RWPE2 (cell line): ENCODE measurements at regions not wholly inside any gene's neighbourhood (a gene's known extent, or its start where the extent isn't known, plus 50 kb on each side); places are given as distances from the start of the nearest gene placed in this dataset.

ENCODE experiments used
- ATAC-seq: fragments of 200-7000 bp; cut with Tn5 transposase; 3 replicates; pipeline ENCODE4 v1.9.1; 2021; ENCODE audit warnings: low read depth
- DNase-seq: peaks from one replicate; pipeline ENCODE4 v3.0.0-alpha.2; 2020; ENCODE audit warnings: low spot score
- H3K27ac ChIP-seq: fragments of 450-650 bp; 2 replicates; pipeline ENCODE4 v1.5.1; 2017; ENCODE audit warnings: mild to moderate bottlenecking; ENCODE audit not compliant: poor library complexity, severe bottlenecking
- H3K27me3 ChIP-seq: fragments of 250-450 bp; sonication (Bioruptor Pico); 2 replicates; pipeline ENCODE4 v1.5.1; 2021; ENCODE audit warnings: mild to moderate bottlenecking, moderate library complexity; ENCODE audit not compliant: insufficient read depth, poor library complexity, severe bottlenecking
- H3K36me3 ChIP-seq: fragments of 250-450 bp; sonication (Bioruptor Pico); 2 replicates; pipeline ENCODE4 v1.5.1; 2020; ENCODE audit warnings: low read depth, mild to moderate bottlenecking, moderate library complexity
- H3K4me1 ChIP-seq: fragments of 250-450 bp; sonication (Bioruptor Pico); 2 replicates; pipeline ENCODE4 v1.5.1; 2021; ENCODE audit warnings: mild to moderate bottlenecking, moderate library complexity; ENCODE audit not compliant: insufficient read depth, poor library complexity, severe bottlenecking
- H3K4me3 ChIP-seq: fragments of 250-450 bp; sonication (Bioruptor Pico); 2 replicates; pipeline ENCODE4 v1.5.1; 2021; ENCODE audit warnings: mild to moderate bottlenecking, moderate library complexity; ENCODE audit not compliant: severe bottlenecking
- H3K9me3 ChIP-seq: fragments of 250-450 bp; sonication (Bioruptor Pico); 2 replicates; pipeline ENCODE4 v1.5.1; 2021; ENCODE audit warnings: mild to moderate bottlenecking, moderate library complexity; ENCODE audit not compliant: severe bottlenecking
- TF ChIP-seq, protein P1 (sequence below): fragments of 450-650 bp; IDR thresholded peaks from one replicate; pipeline ENCODE4 v1.5.1; 2017; ENCODE audit warnings: mild to moderate bottlenecking, moderate library complexity; ENCODE audit not compliant: poor library complexity, severe bottlenecking

GRCh38 chr2:7860693-7861092, 821.2 kb upstream of the ID2 start:
- ATAC-seq: no peak
- H3K9me3 ChIP-seq: no peaks in the 10 kb centered on the region

GRCh38 chr2:7861910-7862702, 819.8 kb upstream of the ID2 start:
- H3K4me3 ChIP-seq: no peak overlapping the region
- no peaks in the 10 kb centered on the region for H3K36me3 ChIP-seq
- no peaks in the 10 kb centered on the region for H3K9me3 ChIP-seq
- no peaks in the 10 kb centered on the region for H3K27me3 ChIP-seq
- no peak for ATAC-seq
- TF ChIP-seq, protein P1, sequence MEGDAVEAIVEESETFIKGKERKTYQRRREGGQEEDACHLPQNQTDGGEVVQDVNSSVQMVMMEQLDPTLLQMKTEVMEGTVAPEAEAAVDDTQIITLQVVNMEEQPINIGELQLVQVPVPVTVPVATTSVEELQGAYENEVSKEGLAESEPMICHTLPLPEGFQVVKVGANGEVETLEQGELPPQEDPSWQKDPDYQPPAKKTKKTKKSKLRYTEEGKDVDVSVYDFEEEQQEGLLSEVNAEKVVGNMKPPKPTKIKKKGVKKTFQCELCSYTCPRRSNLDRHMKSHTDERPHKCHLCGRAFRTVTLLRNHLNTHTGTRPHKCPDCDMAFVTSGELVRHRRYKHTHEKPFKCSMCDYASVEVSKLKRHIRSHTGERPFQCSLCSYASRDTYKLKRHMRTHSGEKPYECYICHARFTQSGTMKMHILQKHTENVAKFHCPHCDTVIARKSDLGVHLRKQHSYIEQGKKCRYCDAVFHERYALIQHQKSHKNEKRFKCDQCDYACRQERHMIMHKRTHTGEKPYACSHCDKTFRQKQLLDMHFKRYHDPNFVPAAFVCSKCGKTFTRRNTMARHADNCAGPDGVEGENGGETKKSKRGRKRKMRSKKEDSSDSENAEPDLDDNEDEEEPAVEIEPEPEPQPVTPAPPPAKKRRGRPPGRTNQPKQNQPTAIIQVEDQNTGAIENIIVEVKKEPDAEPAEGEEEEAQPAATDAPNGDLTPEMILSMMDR: no peak
- H3K4me1 ChIP-seq: peaks cover 13% of the 10 kb centered on the region
- DNase-seq: no peak
- H3K27ac ChIP-seq: no peak overlapping the region

More at GRCh38 chr2:7860693-7861092, 821.2 kb upstream of the ID2 start:
- Histone ChIP-seq H3K36me3 (no peaks in the 10 kb centered on the region), H3K27ac (no peak overlapping the region), H3K4me3 (no peak overlapping the region), H3K4me1 (peaks cover 13% of the 10 kb centered on the region), H3K27me3 (no peaks in the 10 kb centered on the region)
- no peak for DNase-seq
- TF ChIP-seq, protein P1: no peak

DNA sequence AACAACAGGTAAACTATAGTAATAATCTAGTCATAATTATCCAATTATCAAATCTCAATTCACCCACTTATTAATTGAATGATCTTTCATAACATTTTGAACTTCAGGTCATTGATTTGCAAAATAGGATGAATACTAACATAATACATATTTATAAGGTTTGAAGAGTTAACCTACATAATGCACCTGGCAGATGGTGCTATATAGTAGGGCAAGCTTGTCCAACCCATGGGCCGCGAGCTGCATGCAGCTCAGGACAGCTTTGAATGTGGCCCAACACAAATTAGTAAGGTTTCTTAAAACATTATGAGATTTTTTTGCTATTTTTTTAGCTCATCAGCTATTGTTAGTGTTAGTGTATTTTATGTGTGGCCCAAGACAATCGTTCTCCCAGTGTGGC, 815.8 kb upstream of the ID2 start:
- no peaks in the 10 kb centered on the region for H3K9me3 ChIP-seq
- no peak overlapping the region for H3K4me3 ChIP-seq
- ATAC-seq (no peak), DNase-seq (no peak)
- H3K36me3 ChIP-seq: no peaks in the 10 kb centered on the region
- no peak overlapping the region for H3K27ac ChIP-seq
- no peaks in the 10 kb centered on the region for H3K4me1 ChIP-seq
- H3K27me3 ChIP-seq: no peaks in the 10 kb centered on the region
- TF ChIP-seq, protein P1: no peak

DNA sequence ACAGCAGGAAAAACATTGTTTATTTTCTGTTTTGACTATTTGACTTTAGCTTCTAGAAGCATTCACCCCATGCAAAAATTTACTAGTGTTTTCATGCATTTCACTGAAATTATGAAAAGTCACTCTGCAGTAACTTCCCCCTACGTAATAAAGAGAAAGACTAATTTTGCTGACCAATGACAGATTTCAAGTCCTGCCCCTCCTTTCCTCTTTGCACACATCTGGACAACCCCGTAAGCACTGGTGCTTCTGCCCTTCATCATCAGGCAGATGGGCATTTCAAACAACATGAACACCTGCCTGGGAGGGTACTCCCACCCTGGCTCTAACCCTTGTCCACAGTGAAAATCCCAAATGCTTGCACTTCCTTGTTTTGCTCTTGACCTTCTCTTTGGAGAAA, 815.0 kb upstream of the ID2 start:
- no peak overlapping the region for H3K4me3 ChIP-seq
- no peaks in the 10 kb centered on the region for H3K4me1 ChIP-seq
- DNase-seq: no peak
- no peak overlapping the region for H3K27ac ChIP-seq
- H3K36me3 ChIP-seq: no peaks in the 10 kb centered on the region
- TF ChIP-seq, protein P1: no peak
- H3K9me3 ChIP-seq: no peaks in the 10 kb centered on the region
- ATAC-seq: no peak
- no peaks in the 10 kb centered on the region for H3K27me3 ChIP-seq

DNA sequence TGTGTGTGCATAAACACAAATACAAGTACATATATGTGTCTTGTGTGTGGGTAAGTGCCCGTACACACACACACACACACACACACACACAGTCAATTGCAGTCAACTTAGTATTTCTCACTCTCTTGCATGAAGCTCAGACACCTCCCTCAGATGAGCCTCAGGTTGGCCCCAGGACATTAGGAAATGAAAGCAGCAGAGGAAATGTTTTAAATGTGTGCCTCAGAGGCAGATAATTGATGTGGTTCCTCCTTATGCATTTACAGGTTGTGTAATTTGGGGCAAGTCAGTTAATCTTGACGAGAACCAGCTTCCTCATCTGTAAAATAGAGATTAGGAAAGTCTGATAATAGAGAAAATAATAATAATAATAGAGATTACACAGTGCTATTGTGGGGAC, 814.0 kb upstream of the ID2 start:
- no peaks in the 10 kb centered on the region for H3K36me3 ChIP-seq
- no peak overlapping the region for H3K4me3 ChIP-seq
- TF ChIP-seq, protein P1: no peak
- no peaks in the 10 kb centered on the region for H3K9me3 ChIP-seq
- H3K27ac ChIP-seq: no peak overlapping the region
- ATAC-seq (no peak), DNase-seq (no peak)
- no peaks in the 10 kb centered on the region for H3K4me1 ChIP-seq
- H3K27me3 ChIP-seq: no peaks in the 10 kb centered on the region
